Hepatocyte (in vitro differentiated cells): ENCODE measurements at regions not wholly inside any gene's neighbourhood (a gene's known extent, or its start where the extent isn't known, plus 50 kb on each side); places are given as distances from the start of the nearest gene placed in this dataset.

Experiments
- DNase-seq: peaks from one replicate; pipeline ENCODE4 v3.0.0-alpha.2; 2016; ENCODE audit warnings: low spot score
- H2AFZ ChIP-seq: fragments of 200-600 bp; sonication (generic); 2 replicates; pipeline ENCODE4 v1.6.0; 2016; ENCODE audit warnings: antibody characterized with exemption, mild to moderate bottlenecking
- H3K27ac ChIP-seq: fragments of 200-600 bp; sonication (generic); 2 replicates; pipeline ENCODE4 v1.5.1; 2016; ENCODE audit warnings: mild to moderate bottlenecking
- H3K27me3 ChIP-seq: fragments of 200-600 bp; sonication (generic); 2 replicates; pipeline ENCODE4 v1.6.1; 2016
- H3K36me3 ChIP-seq: fragments of 200-600 bp; sonication (generic); replicated peaks from 2 replicates; pipeline ENCODE4 v1.5.1; 2016; ENCODE audit warnings: low read depth; ENCODE audit not compliant: insufficient read depth
- H3K4me1 ChIP-seq: fragments of 200-600 bp; sonication (generic); 2 replicates; pipeline ENCODE4 v1.5.1; 2016; ENCODE audit warnings: mild to moderate bottlenecking, moderate library complexity; ENCODE audit not compliant: insufficient read depth
- H3K4me2 ChIP-seq: fragments of 200-600 bp; sonication (generic); 2 replicates; pipeline ENCODE4 v1.6.0; 2016
- H3K4me3 ChIP-seq: fragments of 200-600 bp; sonication (generic); 2 replicates; pipeline ENCODE4 v1.5.1; 2016; ENCODE audit warnings: mild to moderate bottlenecking
- H3K79me2 ChIP-seq: fragments of 200-600 bp; sonication (generic); 2 replicates; pipeline ENCODE4 v1.6.0; 2017; ENCODE audit warnings: mild to moderate bottlenecking
- H3K9me2 ChIP-seq: fragments of 200-600 bp; sonication (generic); replicated peaks from 2 replicates; pipeline ENCODE4 v1.6.0; 2017; ENCODE audit warnings: mild to moderate bottlenecking; ENCODE audit not compliant: insufficient read depth
- H3K9me3 ChIP-seq: fragments of 200-600 bp; sonication (generic); 2 replicates; pipeline ENCODE4 v1.5.1; 2016; ENCODE audit warnings: low read depth, mild to moderate bottlenecking
- H4K20me1 ChIP-seq: fragments of 200-600 bp; sonication (generic); 2 replicates; pipeline ENCODE4 v1.6.0; 2016; ENCODE audit warnings: mild to moderate bottlenecking; ENCODE audit not compliant: insufficient read depth, poor library complexity, severe bottlenecking
- EZH2 ChIP-seq: fragments of 200-600 bp; sonication (generic); IDR thresholded peaks from 2 replicates; pipeline ENCODE4 v1.6.1; 2016; ENCODE audit warnings: antibody characterized with exemption, mild to moderate bottlenecking, borderline replicate concordance
- EZH2phosphoT487 ChIP-seq: fragments of 200-600 bp; sonication (generic); IDR thresholded peaks from one replicate; pipeline ENCODE4 v1.6.1; 2018; ENCODE audit warnings: antibody characterized with exemption, mild to moderate bottlenecking, low read depth, moderate library complexity; ENCODE audit not compliant: unreplicated experiment, severe bottlenecking
- WGBS: methylation state at CpG from one replicate; pipeline ENCODE4 v1.1.6; 2016; ENCODE audit warnings: low lambda C conversion rate; ENCODE audit errors: missing lambda C conversion rate; 5-methylcytosine and 5-hydroxymethylcytosine counted together
- TF ChIP-seq, protein P1 (sequence below): fragments of 200-600 bp; sonication (generic); IDR thresholded peaks from 2 replicates; pipeline ENCODE4 v1.5.1; 2016; ENCODE audit warnings: antibody characterized with exemption, mild to moderate bottlenecking; ENCODE audit not compliant: poor library complexity

DNA sequence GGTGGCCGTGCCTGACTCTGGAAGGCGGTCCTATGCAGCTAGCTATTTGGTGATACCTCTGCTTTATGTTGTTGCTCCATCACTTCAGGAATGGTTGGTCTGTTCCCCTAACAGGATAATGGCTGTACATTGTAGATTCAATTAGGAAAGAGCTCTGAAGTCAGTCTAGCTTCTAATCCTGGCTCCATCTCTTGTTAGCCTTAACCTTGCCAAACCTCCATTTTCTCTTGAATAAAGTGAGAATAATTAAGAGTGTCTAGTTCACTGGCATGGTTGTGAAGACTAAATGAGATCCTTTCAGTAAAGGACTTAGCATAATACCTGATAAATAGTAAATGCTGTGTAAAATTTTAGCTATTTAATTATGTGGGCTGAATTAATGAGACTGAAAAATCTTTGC is 262.5 kb upstream of the ARHGAP20 start:
- Histone ChIP-seq H3K9me3 (no peaks in the 10 kb centered on the region), H3K79me2 (no peaks in the 10 kb centered on the region), H3K4me2 (no peak overlapping the region), H3K36me3 (no peaks in the 10 kb centered on the region), H2AFZ (no peak overlapping the region), H3K4me1 (no peaks in the 10 kb centered on the region), H3K27ac (no peak overlapping the region), H3K9me2 (no peaks in the 10 kb centered on the region), H4K20me1 (no peaks in the 10 kb centered on the region), H3K4me3 (no peak overlapping the region), H3K27me3 (no peaks in the 10 kb centered on the region)
- TF ChIP-seq, protein P1, sequence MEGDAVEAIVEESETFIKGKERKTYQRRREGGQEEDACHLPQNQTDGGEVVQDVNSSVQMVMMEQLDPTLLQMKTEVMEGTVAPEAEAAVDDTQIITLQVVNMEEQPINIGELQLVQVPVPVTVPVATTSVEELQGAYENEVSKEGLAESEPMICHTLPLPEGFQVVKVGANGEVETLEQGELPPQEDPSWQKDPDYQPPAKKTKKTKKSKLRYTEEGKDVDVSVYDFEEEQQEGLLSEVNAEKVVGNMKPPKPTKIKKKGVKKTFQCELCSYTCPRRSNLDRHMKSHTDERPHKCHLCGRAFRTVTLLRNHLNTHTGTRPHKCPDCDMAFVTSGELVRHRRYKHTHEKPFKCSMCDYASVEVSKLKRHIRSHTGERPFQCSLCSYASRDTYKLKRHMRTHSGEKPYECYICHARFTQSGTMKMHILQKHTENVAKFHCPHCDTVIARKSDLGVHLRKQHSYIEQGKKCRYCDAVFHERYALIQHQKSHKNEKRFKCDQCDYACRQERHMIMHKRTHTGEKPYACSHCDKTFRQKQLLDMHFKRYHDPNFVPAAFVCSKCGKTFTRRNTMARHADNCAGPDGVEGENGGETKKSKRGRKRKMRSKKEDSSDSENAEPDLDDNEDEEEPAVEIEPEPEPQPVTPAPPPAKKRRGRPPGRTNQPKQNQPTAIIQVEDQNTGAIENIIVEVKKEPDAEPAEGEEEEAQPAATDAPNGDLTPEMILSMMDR: no peak
- TF ChIP-seq EZH2phosphoT487 (no peak), EZH2 (no peak)
- no peak for DNase-seq
- 96% methylated on average over 2 of the region's 2 CpGs for WGBS

DNA sequence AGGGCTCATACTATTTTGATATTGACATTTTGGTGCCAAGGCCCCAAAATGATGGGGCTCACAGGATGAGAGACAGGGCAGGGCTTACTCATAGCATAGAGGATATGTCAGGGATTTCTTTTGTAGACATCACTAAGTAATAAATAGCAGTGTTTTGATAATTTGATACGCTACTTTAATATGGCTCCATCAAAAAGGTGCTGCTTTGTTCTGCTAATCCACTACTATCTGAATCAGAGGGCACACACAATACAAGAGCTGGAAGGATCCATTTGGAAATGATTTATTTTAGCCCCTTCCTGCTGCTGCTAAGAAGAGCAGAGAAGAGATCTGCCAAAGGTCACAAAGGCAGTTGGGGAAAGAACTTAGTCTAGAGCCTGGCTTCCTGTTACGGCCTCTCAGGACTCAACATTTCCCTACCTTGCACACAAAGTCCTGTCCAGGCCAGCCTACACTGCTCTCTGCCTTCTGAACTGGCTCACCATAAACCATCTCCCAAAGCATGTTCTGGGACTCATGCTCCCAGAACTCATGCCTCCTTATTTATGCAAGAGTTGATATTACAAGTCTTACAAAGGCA is 261.3 kb upstream of the ARHGAP20 start:
- H2AFZ ChIP-seq: no peak overlapping the region
- no peak overlapping the region for H3K27ac ChIP-seq
- TF ChIP-seq, protein P1: no peak
- TF ChIP-seq EZH2phosphoT487: no peak
- no peak for TF ChIP-seq EZH2
- DNase-seq: no peak
- no peaks in the 10 kb centered on the region for H3K36me3 ChIP-seq
- H3K4me1 ChIP-seq: no peaks in the 10 kb centered on the region
- no peaks in the 10 kb centered on the region for H3K9me3 ChIP-seq
- H3K4me3 ChIP-seq: no peak overlapping the region
- H3K27me3 ChIP-seq: no peaks in the 10 kb centered on the region
- H3K4me2 ChIP-seq: no peak overlapping the region
- H4K20me1 ChIP-seq: no peaks in the 10 kb centered on the region
- H3K79me2 ChIP-seq: no peaks in the 10 kb centered on the region
- no peaks in the 10 kb centered on the region for H3K9me2 ChIP-seq
- WGBS: 41% methylated on average over 2 of the region's 2 CpGs

DNA sequence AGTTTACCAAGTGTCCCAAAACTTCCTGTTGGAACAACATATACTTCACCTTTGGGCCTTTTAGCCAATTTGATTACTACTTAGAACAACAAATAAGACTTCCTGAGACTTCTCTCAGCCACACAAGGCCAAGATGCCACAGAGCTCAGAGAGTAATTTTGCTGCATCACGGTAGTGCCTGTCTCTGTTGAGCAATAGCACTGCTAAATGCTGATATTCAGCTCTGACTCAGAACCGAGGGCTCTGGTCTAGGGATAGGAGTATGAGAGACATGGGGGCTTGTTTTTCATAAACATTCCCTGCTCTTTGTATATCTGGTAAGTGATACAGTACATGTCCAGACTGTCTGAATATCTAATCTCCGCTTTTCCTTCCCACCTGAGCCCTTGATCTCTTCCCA is 260.4 kb upstream of the ARHGAP20 start:
- TF ChIP-seq, protein P1: no peak
- TF ChIP-seq EZH2phosphoT487 (no peak), EZH2 (no peak)
- Histone ChIP-seq H3K27ac (peak overlapping the region; percentile 46), H3K4me2 (no peak overlapping the region), H2AFZ (peak overlapping the region; percentile 25), H3K79me2 (no peaks in the 10 kb centered on the region), H4K20me1 (no peaks in the 10 kb centered on the region), H3K9me3 (no peaks in the 10 kb centered on the region), H3K9me2 (no peaks in the 10 kb centered on the region), H3K27me3 (no peaks in the 10 kb centered on the region), H3K36me3 (no peaks in the 10 kb centered on the region), H3K4me3 (no peak overlapping the region), H3K4me1 (no peaks in the 10 kb centered on the region)
- 62% methylated on average over 3 of the region's 3 CpGs for WGBS
- peak; percentile 51 for DNase-seq

DNA sequence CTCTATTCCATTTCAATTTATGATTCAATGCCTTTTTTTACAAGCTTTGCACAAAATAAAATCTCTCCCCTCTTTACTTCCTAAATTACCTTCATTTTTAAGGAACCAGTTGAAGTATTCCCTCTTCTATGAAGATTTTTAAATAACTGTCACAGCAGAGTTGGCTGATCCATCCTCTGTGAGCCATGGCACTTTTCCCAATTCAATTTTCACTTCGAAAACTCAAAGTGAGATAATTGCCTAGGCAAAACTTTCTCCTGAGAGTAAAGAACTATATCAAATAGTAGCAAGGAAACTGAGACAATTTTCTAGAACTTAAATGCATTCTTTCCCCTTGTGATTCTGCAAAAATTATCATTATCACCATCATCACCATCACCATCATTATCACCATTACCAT is 259.9 kb upstream of the ARHGAP20 start:
- Histone ChIP-seq H3K4me2 (no peak overlapping the region), H3K79me2 (no peaks in the 10 kb centered on the region), H3K27me3 (no peaks in the 10 kb centered on the region), H3K4me1 (no peaks in the 10 kb centered on the region), H2AFZ (no peak overlapping the region), H4K20me1 (no peaks in the 10 kb centered on the region), H3K27ac (peak overlapping the region; percentile 46), H3K9me3 (no peaks in the 10 kb centered on the region), H3K36me3 (no peaks in the 10 kb centered on the region), H3K9me2 (no peaks in the 10 kb centered on the region), H3K4me3 (no peak overlapping the region)
- no peak for TF ChIP-seq EZH2
- TF ChIP-seq, protein P1: no peak
- WGBS: 96% methylated on average over 1 of the region's 1 CpG
- DNase-seq: no peak
